ENCODE measurements at regions not wholly inside any gene's neighbourhood (a gene's known extent, or its start where the extent isn't known, plus 50 kb on each side); places are given as distances from the start of the nearest gene placed in this dataset.

DNA sequence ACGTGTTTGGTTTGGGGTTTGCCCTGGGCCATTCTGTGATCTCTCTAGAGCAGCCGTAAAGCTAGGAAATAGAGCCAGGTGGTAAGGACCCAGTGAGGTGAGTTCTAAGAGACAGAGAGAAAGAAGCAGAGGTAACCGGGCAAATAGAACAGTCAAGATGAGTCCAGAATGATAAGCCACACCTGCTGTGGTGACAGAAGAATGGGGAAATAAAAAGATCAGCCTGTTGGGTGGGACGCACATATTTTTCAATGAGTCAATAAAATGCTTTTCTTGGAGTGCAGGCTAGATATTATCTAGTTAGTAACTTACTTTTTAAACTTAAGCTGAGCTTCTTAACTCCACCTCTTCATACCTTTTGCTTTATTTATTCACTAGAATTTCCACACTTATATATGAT lies 135.0 kb downstream of the NFKBIZ start:
- H3K9ac ChIP-seq (ENCODE audit: insufficient read depth, low read length), result no peak overlapping the region
- no peaks in the 10 kb centered on the region for H3K9me3 ChIP-seq (ENCODE audit: control insufficient read depth, insufficient read depth, low read depth, low read length)
- no peak overlapping the region for H3K27ac ChIP-seq (ENCODE audit: insufficient read depth, low read length)
- H3K27me3 ChIP-seq (ENCODE audit: control insufficient read depth, insufficient read depth, low read length), result no peaks in the 10 kb centered on the region
- H3K4me1 ChIP-seq (ENCODE audit: control insufficient read depth, extremely low read depth, insufficient read depth, low read length), result no peaks in the 10 kb centered on the region
- no peak overlapping the region for H3K4me3 ChIP-seq (replicated peaks in 1 of 4; ENCODE audit: control extremely low read depth in 1 of 4, insufficient read depth in 1 of 4, low read depth in 3 of 4, low read length in 4 of 4)
- H4K20me1 ChIP-seq (ENCODE audit: control insufficient read depth, extremely low read depth, insufficient read depth, low read length), result no peaks in the 10 kb centered on the region
- no peak for DNase-seq (ENCODE audit: low read depth in 2 of 2)
- H2AFZ ChIP-seq (ENCODE audit: low read length), result no peak overlapping the region
- H3K79me2 ChIP-seq (ENCODE audit: control insufficient read depth, insufficient read depth, low read length), result no peaks in the 10 kb centered on the region
- no peaks in the 10 kb centered on the region for H3K36me3 ChIP-seq (ENCODE audit: control insufficient read depth, insufficient read depth, low read length)
- TF ChIP-seq, protein P1, sequence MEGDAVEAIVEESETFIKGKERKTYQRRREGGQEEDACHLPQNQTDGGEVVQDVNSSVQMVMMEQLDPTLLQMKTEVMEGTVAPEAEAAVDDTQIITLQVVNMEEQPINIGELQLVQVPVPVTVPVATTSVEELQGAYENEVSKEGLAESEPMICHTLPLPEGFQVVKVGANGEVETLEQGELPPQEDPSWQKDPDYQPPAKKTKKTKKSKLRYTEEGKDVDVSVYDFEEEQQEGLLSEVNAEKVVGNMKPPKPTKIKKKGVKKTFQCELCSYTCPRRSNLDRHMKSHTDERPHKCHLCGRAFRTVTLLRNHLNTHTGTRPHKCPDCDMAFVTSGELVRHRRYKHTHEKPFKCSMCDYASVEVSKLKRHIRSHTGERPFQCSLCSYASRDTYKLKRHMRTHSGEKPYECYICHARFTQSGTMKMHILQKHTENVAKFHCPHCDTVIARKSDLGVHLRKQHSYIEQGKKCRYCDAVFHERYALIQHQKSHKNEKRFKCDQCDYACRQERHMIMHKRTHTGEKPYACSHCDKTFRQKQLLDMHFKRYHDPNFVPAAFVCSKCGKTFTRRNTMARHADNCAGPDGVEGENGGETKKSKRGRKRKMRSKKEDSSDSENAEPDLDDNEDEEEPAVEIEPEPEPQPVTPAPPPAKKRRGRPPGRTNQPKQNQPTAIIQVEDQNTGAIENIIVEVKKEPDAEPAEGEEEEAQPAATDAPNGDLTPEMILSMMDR (conservative IDR thresholded peaks at IDR 0.05 in 1 of 2, IDR thresholded peaks at IDR 0.05 in 1 of 2; ENCODE audit: low read depth in 1 of 2, low read length in 2 of 2), result no peak
- no peak for TF ChIP-seq EZH2 (IDR thresholded peaks at IDR 0.05; ENCODE audit: low read length, missing control alignments)
- H3K4me2 ChIP-seq (ENCODE audit: extremely low read depth, insufficient read depth, low read length), result no peak overlapping the region

DNA sequence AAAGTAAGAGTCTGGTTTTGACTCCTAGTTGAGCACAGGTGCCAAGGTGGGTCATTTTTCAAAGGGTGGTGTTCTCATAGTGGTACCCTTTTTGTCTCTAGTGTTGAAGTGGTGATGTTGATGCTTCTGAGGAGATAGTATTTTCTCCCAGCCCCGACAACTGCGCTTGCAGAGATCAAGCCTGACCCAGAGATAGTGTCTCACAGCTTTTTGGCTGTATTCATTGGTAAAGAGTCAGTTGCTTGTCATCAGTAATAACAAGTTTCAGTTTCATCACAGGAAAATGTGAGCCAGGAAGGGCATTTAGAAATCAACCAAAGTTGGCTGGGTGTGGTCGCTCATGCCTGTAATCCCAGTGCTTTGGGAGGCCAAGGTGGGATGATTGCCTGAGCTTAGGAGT lies 139.3 kb downstream of the NFKBIZ start:
- no peaks in the 10 kb centered on the region for H3K27me3 ChIP-seq (ENCODE audit: control insufficient read depth, insufficient read depth, low read length)
- no peaks in the 10 kb centered on the region for H3K79me2 ChIP-seq (ENCODE audit: control insufficient read depth, insufficient read depth, low read length)
- no peaks in the 10 kb centered on the region for H3K9me3 ChIP-seq (ENCODE audit: control insufficient read depth, insufficient read depth, low read depth, low read length)
- no peak overlapping the region for H3K27ac ChIP-seq (ENCODE audit: insufficient read depth, low read length)
- no peak overlapping the region for H3K9ac ChIP-seq (ENCODE audit: insufficient read depth, low read length)
- H3K4me1 ChIP-seq (ENCODE audit: control insufficient read depth, extremely low read depth, insufficient read depth, low read length), result no peaks in the 10 kb centered on the region
- H3K4me2 ChIP-seq (ENCODE audit: extremely low read depth, insufficient read depth, low read length), result no peak overlapping the region
- H4K20me1 ChIP-seq (ENCODE audit: control insufficient read depth, extremely low read depth, insufficient read depth, low read length), result no peaks in the 10 kb centered on the region
- no peak overlapping the region for H2AFZ ChIP-seq (ENCODE audit: low read length)
- TF ChIP-seq, protein P1 (conservative IDR thresholded peaks at IDR 0.05 in 1 of 2, IDR thresholded peaks at IDR 0.05 in 1 of 2; ENCODE audit: low read depth in 1 of 2, low read length in 2 of 2), result no peak
- no peak for TF ChIP-seq EZH2 (IDR thresholded peaks at IDR 0.05; ENCODE audit: low read length, missing control alignments)
- no peaks in the 10 kb centered on the region for H3K36me3 ChIP-seq (ENCODE audit: control insufficient read depth, insufficient read depth, low read length)
- no peak overlapping the region for H3K4me3 ChIP-seq (replicated peaks in 1 of 4; ENCODE audit: control extremely low read depth in 1 of 4, insufficient read depth in 1 of 4, low read depth in 3 of 4, low read length in 4 of 4)
- no peak for DNase-seq (ENCODE audit: low read depth in 2 of 2)

DNA sequence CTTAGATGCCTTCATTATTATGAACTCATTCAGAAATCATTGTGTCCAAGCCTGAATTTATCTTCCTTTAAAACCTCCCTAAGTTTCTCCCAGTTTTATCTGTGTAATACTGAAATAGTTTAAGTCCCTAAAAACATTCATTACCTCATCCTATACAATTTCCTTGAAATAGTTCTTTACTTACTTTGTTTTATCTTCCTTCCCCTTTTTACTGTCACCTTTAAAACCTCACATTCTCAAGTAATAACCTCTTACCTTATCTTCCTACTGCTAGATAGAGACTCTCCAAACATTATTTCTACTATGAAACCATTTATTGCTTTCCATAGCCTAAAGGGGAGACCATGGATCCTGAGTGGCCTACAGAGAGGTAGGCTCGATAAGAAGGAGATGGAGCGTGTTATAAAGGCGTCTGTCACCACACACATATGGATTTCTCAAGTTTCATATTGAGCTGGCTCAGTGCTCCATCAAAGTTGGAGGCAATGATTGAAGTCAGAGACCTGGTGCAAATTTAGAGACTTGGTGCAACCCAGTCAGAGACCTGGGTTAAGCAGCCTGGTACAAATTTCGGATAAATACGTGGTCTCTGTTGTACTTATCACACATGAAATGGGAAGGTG lies 140.4 kb downstream of the NFKBIZ start:
- H4K20me1 ChIP-seq (ENCODE audit: control insufficient read depth, extremely low read depth, insufficient read depth, low read length), result no peaks in the 10 kb centered on the region
- no peaks in the 10 kb centered on the region for H3K79me2 ChIP-seq (ENCODE audit: control insufficient read depth, insufficient read depth, low read length)
- DNase-seq (ENCODE audit: low read depth in 2 of 2), result no peak
- H3K9ac ChIP-seq (ENCODE audit: insufficient read depth, low read length), result no peak overlapping the region
- H3K36me3 ChIP-seq (ENCODE audit: control insufficient read depth, insufficient read depth, low read length), result no peaks in the 10 kb centered on the region
- no peak overlapping the region for H3K4me2 ChIP-seq (ENCODE audit: extremely low read depth, insufficient read depth, low read length)
- TF ChIP-seq EZH2 (IDR thresholded peaks at IDR 0.05; ENCODE audit: low read length, missing control alignments), result no peak
- TF ChIP-seq, protein P1 (conservative IDR thresholded peaks at IDR 0.05 in 1 of 2, IDR thresholded peaks at IDR 0.05 in 1 of 2; ENCODE audit: low read depth in 1 of 2, low read length in 2 of 2), result no peak
- no peak overlapping the region for H3K27ac ChIP-seq (ENCODE audit: insufficient read depth, low read length)
- no peak overlapping the region for H2AFZ ChIP-seq (ENCODE audit: low read length)
- H3K27me3 ChIP-seq (ENCODE audit: control insufficient read depth, insufficient read depth, low read length), result no peaks in the 10 kb centered on the region
- H3K4me3 ChIP-seq (replicated peaks in 1 of 4; ENCODE audit: control extremely low read depth in 1 of 4, insufficient read depth in 1 of 4, low read depth in 3 of 4, low read length in 4 of 4), result no peak overlapping the region
- H3K4me1 ChIP-seq (ENCODE audit: control insufficient read depth, extremely low read depth, insufficient read depth, low read length), result no peaks in the 10 kb centered on the region
- H3K9me3 ChIP-seq (ENCODE audit: control insufficient read depth, insufficient read depth, low read depth, low read length), result no peaks in the 10 kb centered on the region

All from fibroblast of lung (primary cell).